ENCODE measurements at regions not wholly inside any gene's neighbourhood (a gene's known extent, or its start where the extent isn't known, plus 50 kb on each side); places are given as distances from the start of the nearest gene placed in this dataset.

GRCh38 chr5:133905424-133905823 is 63.0 kb downstream of the C5orf15 start:
- DNase-seq (ENCODE audit: low spot score), result no peak

- DNase-seq (ENCODE audit: low spot score), result peak; percentile 24
Observed at GRCh38 chr5:133904641-133905040, 63.8 kb downstream of the C5orf15 start.

GRCh38 chr5:133902511-133903118 is 65.8 kb downstream of the C5orf15 start:
- no peak for DNase-seq (ENCODE audit: low spot score)

GRCh38 chr5:133900534-133901270 is 67.7 kb downstream of the C5orf15 start:
- no peak for DNase-seq (ENCODE audit: low spot score)

GRCh38 chr5:133899506-133899905 is 68.9 kb downstream of the C5orf15 start:
- DNase-seq (ENCODE audit: low spot score), result no peak

GRCh38 chr5:133898440-133898839 is 70.0 kb downstream of the C5orf15 start:
- DNase-seq (ENCODE audit: low spot score), result no peak

- no peak for DNase-seq (ENCODE audit: low spot score)
Observed at GRCh38 chr5:133897431-133897830, 71.0 kb downstream of the C5orf15 start.

GRCh38 chr5:133896873-133897272 is 71.6 kb downstream of the C5orf15 start:
- no peak for DNase-seq (ENCODE audit: low spot score)

- no peak for DNase-seq (ENCODE audit: low spot score)
Observed at GRCh38 chr5:133895979-133896845, 72.2 kb downstream of the C5orf15 start.

GRCh38 chr5:133894143-133894542 is 74.3 kb downstream of the C5orf15 start:
- DNase-seq (ENCODE audit: low spot score), result no peak

- DNase-seq (ENCODE audit: low spot score), result no peak
Observed at GRCh38 chr5:133892774-133893173, 75.7 kb downstream of the C5orf15 start.

GRCh38 chr5:133892306-133892705 is 76.1 kb downstream of the C5orf15 start:
- DNase-seq (ENCODE audit: low spot score), result no peak

GRCh38 chr5:133891390-133891789 is 77.0 kb downstream of the C5orf15 start:
- no peak for DNase-seq (ENCODE audit: low spot score)

GRCh38 chr5:133890776-133891280 is 77.6 kb downstream of the C5orf15 start:
- no peak for DNase-seq (ENCODE audit: low spot score)

- no peak for DNase-seq (ENCODE audit: low spot score)
Observed at GRCh38 chr5:133890314-133890713, 78.1 kb downstream of the C5orf15 start.

- no peak for DNase-seq (ENCODE audit: low spot score)
Observed at GRCh38 chr5:133889271-133889905, 79.0 kb downstream of the C5orf15 start.

- no peak for DNase-seq (ENCODE audit: low spot score)
Observed at GRCh38 chr5:133888625-133888991, 79.8 kb downstream of the C5orf15 start.

GRCh38 chr5:133885566-133885965 is 82.9 kb downstream of the C5orf15 start:
- DNase-seq (ENCODE audit: low spot score), result no peak

GRCh38 chr5:133884569-133885311 is 83.7 kb downstream of the C5orf15 start:
- DNase-seq (ENCODE audit: low spot score), result no peak

- DNase-seq (ENCODE audit: low spot score), result no peak
Observed at GRCh38 chr5:133883916-133884315, 84.5 kb downstream of the C5orf15 start.

GRCh38 chr5:133882846-133883245 is 85.6 kb downstream of the C5orf15 start:
- no peak for DNase-seq (ENCODE audit: low spot score)

- no peak for DNase-seq (ENCODE audit: low spot score)
Observed at GRCh38 chr5:133882389-133882695, 86.1 kb downstream of the C5orf15 start.
